HUES48 (cell line): ENCODE measurements at regions not wholly inside any gene's neighbourhood (a gene's known extent, or its start where the extent isn't known, plus 50 kb on each side); places are given as distances from the start of the nearest gene placed in this dataset.
"Not testable (repeated sequence)": the region's sequence is repeated elsewhere in the genome, so short reads cannot be mapped to it uniquely, and the experiment has no call there.

Experiments used
- H3K27ac ChIP-seq: one replicate; pipeline ENCODE4 v1.7.0; 2013; ENCODE audit warnings: low read depth, low read length, inconsistent platforms
- H3K27me3 ChIP-seq: 2 replicates; pipeline ENCODE4 v1.6.1; 2013; ENCODE audit warnings: mild to moderate bottlenecking, low read length; ENCODE audit not compliant: control insufficient read depth, insufficient read depth
- H3K36me3 ChIP-seq: 2 replicates; pipeline ENCODE4 v1.6.1; 2013; ENCODE audit warnings: low read length; ENCODE audit not compliant: control insufficient read depth, insufficient read depth
- H3K4me1 ChIP-seq: 2 replicates; pipeline ENCODE4 v1.6.1; 2013; ENCODE audit warnings: mild to moderate bottlenecking, low read length; ENCODE audit not compliant: control insufficient read depth, insufficient read depth
- H3K4me3 ChIP-seq: 2 replicates; pipeline ENCODE4 v1.5.1; 2013; ENCODE audit warnings: mild to moderate bottlenecking, low read depth, low read length
- H3K9ac ChIP-seq: 2 replicates; pipeline ENCODE4 v1.6.1; 2013; ENCODE audit warnings: mild to moderate bottlenecking, low read depth, low read length, moderate library complexity
- H3K9me3 ChIP-seq: 2 replicates; pipeline ENCODE4 v1.6.1; 2013; ENCODE audit warnings: low read length; ENCODE audit not compliant: control insufficient read depth, insufficient read depth

DNA sequence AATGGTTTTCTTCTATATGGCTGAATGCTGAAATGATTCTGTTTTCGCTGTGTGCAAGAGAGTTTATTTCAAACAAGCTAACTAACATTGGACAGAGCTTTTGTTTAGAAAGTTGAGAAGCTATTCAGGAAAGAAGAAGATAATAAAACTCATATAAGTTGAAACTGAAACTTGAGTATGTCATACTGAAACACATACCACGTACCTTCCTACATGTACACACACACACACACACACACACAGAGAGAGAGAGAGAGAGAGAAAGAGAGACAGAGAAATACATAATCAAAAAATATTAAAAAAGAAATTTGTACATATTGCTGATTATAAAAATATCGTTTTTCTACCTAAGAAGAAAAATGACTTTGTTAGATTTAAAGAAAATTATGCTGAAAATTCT, 561.9 kb upstream of the KCND2 start:
- no peaks in the 10 kb centered on the region for H3K36me3 ChIP-seq
- no peak overlapping the region for H3K4me3 ChIP-seq
- no peak overlapping the region for H3K9ac ChIP-seq
- no peaks in the 10 kb centered on the region for H3K27me3 ChIP-seq
- H3K9me3 ChIP-seq, result no peaks in the 10 kb centered on the region
- no peak overlapping the region for H3K27ac ChIP-seq
- no peaks in the 10 kb centered on the region for H3K4me1 ChIP-seq

- Histone ChIP-seq H3K27ac (no peak overlapping the region), H3K9me3 (no peaks in the 10 kb centered on the region), H3K27me3 (no peaks in the 10 kb centered on the region), H3K4me1 (no peaks in the 10 kb centered on the region), H3K36me3 (no peaks in the 10 kb centered on the region), H3K4me3 (no peak overlapping the region), H3K9ac (no peak overlapping the region)
Observed at GRCh38 chr7:119712886-119713462, 560.0 kb upstream of the KCND2 start.

DNA sequence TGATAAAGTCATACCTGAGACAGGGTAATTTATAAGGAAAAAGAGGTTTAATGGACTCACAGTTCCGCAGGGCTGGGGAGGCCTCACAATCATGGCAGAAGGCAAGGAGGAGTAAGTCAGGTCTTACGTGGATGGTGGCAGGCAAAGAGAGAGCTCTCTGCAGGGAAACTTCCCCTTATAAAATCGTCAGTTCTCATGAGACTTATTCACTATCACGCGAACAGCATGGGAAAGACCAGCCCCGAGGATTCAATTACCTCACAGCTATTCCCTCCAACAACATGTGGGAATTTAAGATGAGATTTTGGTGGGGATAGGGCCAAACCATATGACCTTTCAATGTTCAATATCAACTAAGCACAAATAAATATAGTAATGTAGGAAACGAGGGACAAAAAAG, 559.4 kb upstream of the KCND2 start:
- Histone ChIP-seq H3K4me3 (no peak overlapping the region), H3K4me1 (no peaks in the 10 kb centered on the region), H3K36me3 (no peaks in the 10 kb centered on the region), H3K9me3 (no peaks in the 10 kb centered on the region), H3K27me3 (no peaks in the 10 kb centered on the region), H3K27ac (no peak overlapping the region), H3K9ac (no peak overlapping the region)

- Histone ChIP-seq H3K27me3 (no peaks in the 10 kb centered on the region), H3K4me3 (no peak overlapping the region), H3K9me3 (no peaks in the 10 kb centered on the region), H3K27ac (no peak overlapping the region), H3K9ac (no peak overlapping the region), H3K4me1 (peaks cover 2% of the 10 kb centered on the region; the same call in 1 of the 2 replicates), H3K36me3 (no peaks in the 10 kb centered on the region)
Observed at GRCh38 chr7:119720541-119720940, 552.4 kb upstream of the KCND2 start.

GRCh38 chr7:119724041-119724792, 548.8 kb upstream of the KCND2 start:
- Histone ChIP-seq H3K4me3 (no peak overlapping the region), H3K27ac (no peak overlapping the region), H3K4me1 (peaks cover 2% of the 10 kb centered on the region; the same call in 1 of the 2 replicates), H3K9me3 (no peaks in the 10 kb centered on the region), H3K36me3 (no peaks in the 10 kb centered on the region), H3K27me3 (no peaks in the 10 kb centered on the region), H3K9ac (no peak overlapping the region)

- Histone ChIP-seq H3K9ac (no peak overlapping the region), H3K27ac (no peak overlapping the region), H3K4me1 (no peaks in the 10 kb centered on the region), H3K4me3 (no peak overlapping the region), H3K9me3 (no peaks in the 10 kb centered on the region), H3K27me3 (no peaks in the 10 kb centered on the region), H3K36me3 (no peaks in the 10 kb centered on the region)
Observed at GRCh38 chr7:119733127-119733879, 539.7 kb upstream of the KCND2 start.

DNA sequence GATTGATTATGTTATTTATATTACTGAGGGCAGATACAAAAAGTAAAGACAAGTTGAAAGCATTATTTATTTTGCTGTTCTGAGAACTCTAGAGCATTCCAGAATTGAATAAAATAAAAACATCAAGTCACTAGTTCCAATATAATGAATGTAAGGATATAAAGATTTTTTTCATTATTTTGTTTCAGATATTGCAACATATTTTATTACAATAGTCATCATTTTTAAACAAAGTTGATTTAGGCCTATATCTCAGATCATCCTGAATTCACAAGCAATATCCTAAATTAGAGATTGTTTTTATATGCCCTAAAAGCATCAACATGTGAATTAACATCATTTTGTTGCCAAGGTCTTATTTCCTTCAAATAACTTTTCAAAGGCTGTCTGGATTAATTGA, 535.6 kb upstream of the KCND2 start:
- Histone ChIP-seq H3K9me3 (no peaks in the 10 kb centered on the region), H3K4me3 (no peak overlapping the region), H3K27ac (no peak overlapping the region), H3K36me3 (no peaks in the 10 kb centered on the region), H3K9ac (no peak overlapping the region), H3K4me1 (no peaks in the 10 kb centered on the region), H3K27me3 (no peaks in the 10 kb centered on the region)

- H3K27ac ChIP-seq, H3K36me3 ChIP-seq, H3K9me3 ChIP-seq, H3K27me3 ChIP-seq, H3K4me3 ChIP-seq, H3K9ac ChIP-seq: not testable (repeated sequence)
- H3K4me1 ChIP-seq, result peaks cover 14% of the 10 kb centered on the region
Observed at GRCh38 chr7:119745280-119745679, 527.7 kb upstream of the KCND2 start.

DNA sequence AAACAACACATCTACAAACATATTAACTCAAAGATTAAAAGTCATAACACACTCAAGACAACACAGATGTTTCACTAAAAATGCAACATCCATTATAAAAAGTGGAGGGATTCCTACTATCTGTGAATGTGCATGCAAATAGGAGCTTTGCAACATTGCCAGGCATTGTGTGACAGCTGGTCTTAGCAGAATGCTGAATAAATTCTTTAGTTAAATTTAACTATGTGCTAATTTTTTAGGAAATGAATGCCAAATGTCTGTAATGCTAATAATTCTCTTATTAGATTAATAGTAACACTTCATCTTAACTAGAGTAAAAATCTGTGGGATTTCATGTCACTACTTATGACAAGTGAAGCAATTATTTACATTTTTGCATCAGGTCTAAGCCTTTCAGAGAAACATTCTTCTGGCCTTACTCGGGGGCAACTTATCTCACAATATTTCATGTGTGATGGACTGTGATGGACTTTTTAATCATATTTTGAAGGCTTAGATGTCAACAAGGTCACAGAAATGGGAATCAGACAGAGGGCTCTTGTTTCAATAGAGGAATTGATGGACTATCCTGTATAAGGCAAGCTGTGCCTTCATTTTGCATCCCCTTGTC, 524.6 kb upstream of the KCND2 start:
- no peak overlapping the region for H3K4me3 ChIP-seq
- no peaks in the 10 kb centered on the region for H3K9me3 ChIP-seq
- no peaks in the 10 kb centered on the region for H3K36me3 ChIP-seq
- peaks cover 18% of the 10 kb centered on the region for H3K4me1 ChIP-seq
- no peak overlapping the region for H3K27ac ChIP-seq
- H3K9ac ChIP-seq, result no peak overlapping the region
- no peaks in the 10 kb centered on the region for H3K27me3 ChIP-seq

GRCh38 chr7:119748991-119749390, 524.0 kb upstream of the KCND2 start:
- Histone ChIP-seq H3K9me3 (no peaks in the 10 kb centered on the region), H3K27ac (no peak overlapping the region), H3K9ac (no peak overlapping the region), H3K4me1 (peaks cover 24% of the 10 kb centered on the region), H3K4me3 (no peak overlapping the region), H3K36me3 (no peaks in the 10 kb centered on the region), H3K27me3 (no peaks in the 10 kb centered on the region)

DNA sequence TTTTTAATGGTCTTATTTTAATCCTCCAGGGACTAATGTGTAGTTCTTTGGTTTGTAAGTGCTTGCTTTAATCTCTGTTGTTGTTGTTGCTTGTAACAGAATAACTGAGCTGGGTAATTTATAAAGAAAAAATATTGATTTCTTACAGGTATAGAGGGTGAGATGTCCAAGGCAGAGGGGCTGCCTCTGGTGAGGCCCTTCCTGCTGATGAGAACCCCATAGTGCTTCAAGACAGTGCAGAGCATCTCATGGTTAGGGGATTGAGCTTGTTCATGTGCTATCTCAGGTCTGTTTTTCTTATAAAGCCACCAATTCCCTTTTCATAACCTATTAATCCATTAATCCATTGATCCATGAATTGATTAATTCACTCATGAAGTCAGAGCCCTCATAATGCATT, 516.3 kb upstream of the KCND2 start:
- H3K27ac ChIP-seq, result no peak overlapping the region
- no peak overlapping the region for H3K4me3 ChIP-seq
- H3K27me3 ChIP-seq, result no peaks in the 10 kb centered on the region
- no peaks in the 10 kb centered on the region for H3K9me3 ChIP-seq
- no peak overlapping the region for H3K9ac ChIP-seq
- no peaks in the 10 kb centered on the region for H3K36me3 ChIP-seq
- H3K4me1 ChIP-seq, result peaks cover 36% of the 10 kb centered on the region
